NCI-H146 (cell line): ENCODE measurements at regions not wholly inside any gene's neighbourhood (a gene's known extent, or its start where the extent isn't known, plus 50 kb on each side); places are given as distances from the start of the nearest gene placed in this dataset.

Experiments used
- DNase-seq: peaks from one replicate; lab custom pipeline; 2025; lab: John Stamatoyannopoulos, UW

GRCh38 chr6:51410453-51410852, 591.8 kb downstream of the TFAP2B start:
- no peak for DNase-seq

DNA sequence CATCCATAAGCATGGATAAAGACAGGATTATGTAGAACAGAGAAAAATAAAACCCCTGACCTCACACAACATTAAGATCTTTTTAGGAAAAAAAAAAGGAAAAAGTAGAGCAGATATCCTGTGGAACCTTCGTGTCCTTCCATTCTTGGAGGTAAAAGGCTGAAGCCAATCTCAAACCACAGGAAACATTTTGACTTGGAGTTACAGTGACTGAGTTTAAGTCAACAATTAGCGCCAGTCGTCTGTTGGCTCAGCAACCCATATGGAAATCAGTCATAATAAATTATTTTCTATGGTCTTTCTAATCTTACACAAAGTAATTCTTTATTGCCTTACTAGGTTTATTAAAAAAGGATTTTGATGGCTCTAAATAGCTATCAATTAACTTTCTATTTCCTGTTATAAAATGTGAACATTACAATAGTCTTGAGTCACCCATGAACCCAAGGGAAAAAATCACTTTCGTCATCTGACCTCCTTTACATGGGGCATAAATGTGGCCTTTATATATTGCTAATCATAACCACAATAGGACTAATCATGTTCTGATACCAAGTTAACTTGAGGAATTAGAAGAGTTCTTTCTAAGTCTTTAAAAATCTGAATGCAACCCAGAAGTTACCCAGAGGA, 592.9 kb downstream of the TFAP2B start:
- DNase-seq = no peak

DNA sequence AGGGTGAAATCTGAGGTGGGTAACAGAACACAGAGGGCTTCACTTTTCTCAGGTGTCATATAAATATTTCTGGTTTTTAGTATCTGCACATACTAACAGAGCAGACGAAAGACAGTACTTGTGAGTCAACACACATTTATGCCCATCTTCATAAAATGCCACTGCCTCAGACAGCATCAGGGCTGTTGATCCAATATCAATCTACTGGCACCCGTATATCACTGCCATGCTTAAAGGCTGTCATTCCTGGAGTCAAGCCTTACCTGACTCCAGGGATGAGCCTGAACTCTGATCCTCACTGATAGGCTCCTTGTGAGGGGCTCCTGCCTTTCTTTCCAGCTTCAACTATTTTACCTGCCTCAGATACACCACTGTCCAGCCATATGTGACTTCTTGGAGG, 595.7 kb downstream of the TFAP2B start:
- no peak for DNase-seq

- DNase-seq = no peak
Observed at GRCh38 chr6:51415501-51415900, 596.8 kb downstream of the TFAP2B start.

GRCh38 chr6:51429017-51429712, 610.5 kb downstream of the TFAP2B start:
- no peak for DNase-seq

DNA sequence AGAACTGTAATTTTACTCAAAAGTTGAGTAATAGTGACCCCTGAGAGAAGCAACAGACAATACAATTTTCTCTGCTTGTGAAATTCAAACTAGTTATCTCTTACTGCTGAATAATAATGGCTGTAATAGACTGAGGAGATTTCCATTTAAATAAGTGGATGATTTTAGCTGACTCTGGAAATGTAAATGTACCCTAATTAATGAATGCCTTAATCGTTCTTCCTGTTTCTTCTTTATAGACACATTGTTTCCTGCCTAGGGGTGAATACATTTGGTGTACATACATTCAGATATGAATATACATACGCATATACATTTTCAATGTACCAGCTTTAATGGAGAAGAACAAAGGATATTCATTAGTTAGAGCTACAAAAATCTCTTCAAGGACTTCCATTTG, 611.9 kb downstream of the TFAP2B start:
- no peak for DNase-seq

DNA sequence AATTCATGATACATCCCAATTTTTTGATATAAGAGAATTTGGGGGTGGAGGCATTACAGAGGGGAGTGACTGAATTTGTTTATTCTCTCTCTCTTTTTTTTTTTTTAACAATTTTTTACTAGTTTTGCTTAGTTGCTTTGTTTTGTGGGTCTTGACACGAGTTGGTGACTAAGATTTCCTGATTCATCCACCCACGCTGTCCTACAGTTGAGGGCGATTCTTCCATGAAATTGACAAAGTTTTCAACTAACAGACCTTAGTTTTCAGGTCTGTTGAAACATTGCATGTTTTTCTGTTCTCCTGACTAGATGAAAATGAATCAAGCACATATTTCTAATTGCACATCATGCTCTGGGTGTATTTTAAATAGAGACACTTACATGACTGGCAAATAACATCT, 613.8 kb downstream of the TFAP2B start:
- no peak for DNase-seq

GRCh38 chr6:51450248-51450957, 631.7 kb downstream of the TFAP2B start:
- DNase-seq = no peak

DNA sequence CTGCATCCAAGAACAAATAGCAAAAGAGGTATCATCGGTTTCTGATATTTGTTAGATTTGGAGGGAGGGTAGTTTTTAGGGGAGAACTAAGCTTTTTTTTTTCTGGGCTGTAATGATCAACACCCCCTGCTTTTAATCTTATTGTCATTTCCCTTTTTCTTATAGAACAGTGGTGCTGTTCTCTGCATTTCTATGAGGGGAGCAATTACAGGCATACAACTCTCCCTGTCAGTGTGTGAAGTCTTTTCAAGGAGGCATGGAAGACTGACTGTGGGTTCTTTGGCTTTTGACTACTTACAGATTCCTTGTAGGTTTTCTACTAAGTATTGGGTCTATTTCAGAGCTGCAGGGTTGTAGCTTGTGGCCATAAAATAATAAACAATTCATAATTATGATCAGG, 632.3 kb downstream of the TFAP2B start:
- no peak for DNase-seq

- DNase-seq = no peak
Observed at GRCh38 chr6:51456282-51456681, 631.1 kb downstream of the PKHD1 start.

DNA sequence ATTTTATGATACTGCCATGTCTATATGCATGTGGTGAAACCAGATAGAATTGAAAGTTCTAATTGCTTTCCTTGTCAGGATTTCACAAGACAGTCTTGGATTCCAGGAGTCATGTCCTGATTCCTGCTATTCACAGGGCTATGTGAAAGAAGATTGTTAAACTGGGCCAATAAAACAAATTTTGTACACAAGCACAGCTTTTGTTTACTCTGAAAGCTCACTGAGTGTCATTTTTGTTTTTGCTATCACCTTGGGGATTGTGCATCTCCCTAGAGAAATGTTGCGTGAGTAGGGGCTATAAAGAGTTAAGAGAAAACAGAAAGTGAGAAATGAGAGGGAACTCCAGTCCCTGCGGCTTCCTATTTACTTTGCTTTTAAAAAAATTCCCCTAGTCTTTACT, 627.5 kb downstream of the PKHD1 start:
- no peak for DNase-seq

DNA sequence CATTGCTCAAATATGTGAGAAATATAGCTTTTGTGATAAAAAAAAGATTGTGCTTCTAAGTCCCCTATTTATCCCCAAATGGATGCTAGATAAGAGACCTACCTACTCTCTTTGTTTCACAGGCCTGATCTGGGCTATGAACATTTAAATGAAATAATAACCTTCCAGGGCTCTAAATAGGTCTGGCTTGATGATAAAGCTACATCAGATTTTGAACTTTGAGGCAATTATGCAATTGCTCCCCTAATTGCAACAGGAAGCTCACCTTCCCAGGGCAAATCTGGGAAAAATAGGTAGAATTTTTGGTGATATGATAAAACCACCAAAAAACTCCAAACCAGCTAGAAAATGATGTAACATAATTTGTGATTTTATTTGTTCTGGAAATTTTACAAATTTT, 624.5 kb downstream of the PKHD1 start:
- no peak for DNase-seq

DNA sequence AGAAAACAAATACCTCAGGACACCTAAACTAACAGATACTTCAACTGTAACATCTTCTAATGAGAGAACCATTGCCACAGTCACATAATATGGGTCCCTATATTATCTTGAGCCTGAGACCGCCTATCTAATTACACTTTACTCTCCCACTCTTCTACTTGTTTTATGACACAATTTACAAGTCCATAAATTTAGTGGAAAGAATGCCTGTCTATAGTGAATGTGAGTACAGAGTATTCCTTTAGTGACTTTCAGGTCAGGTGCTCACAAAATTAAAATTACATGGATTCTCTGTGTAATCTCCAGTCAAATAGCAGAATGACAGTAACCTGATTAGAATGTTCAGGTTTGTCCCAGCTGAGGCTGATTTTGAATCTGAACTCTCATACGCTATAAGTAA, 624.1 kb downstream of the PKHD1 start:
- DNase-seq = no peak

- no peak for DNase-seq
Observed at GRCh38 chr6:51464956-51465355, 622.5 kb downstream of the PKHD1 start.

GRCh38 chr6:51466427-51466826, 621.0 kb downstream of the PKHD1 start:
- DNase-seq = no peak

GRCh38 chr6:51467231-51467952, 620.0 kb downstream of the PKHD1 start:
- DNase-seq = no peak

DNA sequence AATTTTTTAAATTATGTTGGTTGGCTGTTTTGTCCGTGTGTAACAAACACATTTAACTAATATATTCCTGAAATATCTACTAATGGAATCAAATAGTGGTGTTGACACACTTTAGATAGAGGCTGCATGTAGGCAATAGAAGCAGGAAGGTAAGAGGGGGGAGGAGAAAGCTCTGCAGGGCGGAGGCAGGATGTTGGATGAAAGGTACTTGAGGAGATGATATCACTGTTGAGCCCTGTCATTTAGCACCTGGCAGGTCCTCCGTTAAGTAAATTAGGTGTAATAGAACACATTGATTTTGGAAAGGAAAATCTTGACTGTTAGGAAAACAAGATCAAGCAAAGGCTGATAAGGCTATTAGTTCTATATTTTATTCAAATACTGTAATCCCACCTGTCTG, 618.7 kb downstream of the PKHD1 start:
- DNase-seq = no peak

DNA sequence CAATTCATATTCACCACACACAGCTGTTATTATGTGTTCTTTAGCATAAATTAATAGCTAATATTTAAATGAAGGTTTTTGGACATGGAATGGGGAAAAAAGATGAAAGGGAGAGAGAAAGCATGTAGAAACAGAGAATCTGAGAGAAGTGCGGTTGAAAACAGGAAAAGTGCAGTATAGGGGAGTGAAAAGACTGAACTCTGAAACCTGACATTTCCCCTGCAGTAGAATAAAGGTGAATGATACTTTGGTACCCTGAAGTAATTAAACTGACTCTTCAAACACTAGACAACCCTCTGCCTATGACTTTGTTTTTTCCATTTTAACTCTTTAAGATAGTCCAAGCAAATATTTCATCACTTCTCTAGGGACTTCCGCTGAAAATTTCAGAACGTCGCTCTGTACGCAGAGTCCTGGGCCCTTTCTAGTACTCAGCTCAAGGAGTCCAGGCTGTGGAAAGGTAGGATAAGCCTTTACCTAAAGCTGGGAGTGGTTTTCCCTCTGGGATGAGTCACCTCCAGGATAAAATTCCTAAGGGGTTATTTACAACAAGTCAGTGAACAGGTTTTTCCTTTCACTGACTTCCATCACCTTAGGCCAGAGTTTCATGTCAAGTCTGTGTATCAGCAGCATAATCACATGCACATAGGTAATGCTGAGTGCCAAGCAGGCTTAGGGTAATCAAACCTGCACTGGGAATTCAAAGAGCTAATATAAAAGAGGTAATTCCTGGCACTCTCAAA, 614.5 kb downstream of the PKHD1 start:
- DNase-seq = no peak

- DNase-seq = no peak
Observed at GRCh38 chr6:51474022-51474975, 613.1 kb downstream of the PKHD1 start.

DNA sequence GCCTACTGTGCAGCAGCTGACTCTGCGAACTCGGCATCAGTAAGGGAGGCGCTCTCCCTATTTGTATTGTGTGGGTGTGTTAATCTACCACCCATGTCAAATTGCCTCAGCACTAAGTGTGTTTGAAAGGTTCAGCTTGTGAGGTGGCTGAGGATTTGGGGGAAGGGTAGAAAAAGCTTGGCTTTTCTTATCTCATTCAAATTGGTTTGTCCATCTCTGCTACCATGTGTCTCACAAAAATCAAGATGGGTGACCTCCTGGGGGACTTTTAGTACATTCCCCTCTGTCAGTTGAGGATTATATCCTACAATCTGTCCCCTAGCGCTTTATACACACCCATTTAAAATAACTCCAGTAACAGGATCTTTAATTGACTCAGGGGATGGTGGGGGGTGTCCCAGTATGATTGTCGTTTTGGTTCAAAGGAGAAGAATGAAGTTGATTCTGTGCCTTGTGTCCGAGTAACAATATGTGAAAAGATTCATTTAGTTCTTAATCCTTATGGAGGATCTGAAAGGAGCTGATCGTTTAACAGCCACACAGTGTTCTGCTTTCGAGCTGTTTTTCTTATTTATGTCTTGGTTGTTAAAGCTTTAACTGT, 609.6 kb downstream of the PKHD1 start:
- DNase-seq = no peak
